ENCODE measurements at regions not wholly inside any gene's neighbourhood (a gene's known extent, or its start where the extent isn't known, plus 50 kb on each side); places are given as distances from the start of the nearest gene placed in this dataset.
A peak's percentile ranks its signal among the peaks of the same experiment; 100 is the strongest.
"Not testable (repeated sequence)": the region's sequence is repeated elsewhere in the genome, so short reads cannot be mapped to it uniquely, and the experiment has no call there.

- no peak for DNase-seq (ENCODE audit: low read depth in 4 of 4, low spot score in 3 of 4)
These were observed 685.7 kb downstream of the MECOM start for GRCh38 chr3:168977716-168978374.

GRCh38 chr3:168976969-168977368, 686.5 kb downstream of the MECOM start:
- DNase-seq (ENCODE audit: low read depth in 4 of 4, low spot score in 3 of 4): no peak

DNA sequence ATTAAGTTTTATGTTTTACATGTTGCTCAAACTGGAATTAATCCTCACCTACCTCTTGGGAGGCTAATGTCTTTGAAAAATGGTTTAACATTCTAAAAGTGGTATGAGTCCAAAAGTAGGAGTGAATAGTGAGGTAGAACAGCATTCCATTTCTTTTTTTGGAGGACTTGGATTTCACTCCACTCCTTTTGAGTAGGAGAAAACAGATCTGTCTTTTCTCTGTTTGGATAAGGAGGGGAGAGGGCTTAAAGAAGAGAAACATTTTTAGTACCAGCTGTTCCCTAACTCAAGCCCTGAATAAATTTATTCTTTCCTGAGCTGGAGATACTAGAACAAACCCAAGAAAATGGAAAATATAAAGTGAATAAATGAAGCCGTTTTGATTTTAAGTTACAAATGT, 687.9 kb downstream of the MECOM start:
- no peak for DNase-seq (ENCODE audit: low read depth in 4 of 4, low spot score in 3 of 4)

DNA sequence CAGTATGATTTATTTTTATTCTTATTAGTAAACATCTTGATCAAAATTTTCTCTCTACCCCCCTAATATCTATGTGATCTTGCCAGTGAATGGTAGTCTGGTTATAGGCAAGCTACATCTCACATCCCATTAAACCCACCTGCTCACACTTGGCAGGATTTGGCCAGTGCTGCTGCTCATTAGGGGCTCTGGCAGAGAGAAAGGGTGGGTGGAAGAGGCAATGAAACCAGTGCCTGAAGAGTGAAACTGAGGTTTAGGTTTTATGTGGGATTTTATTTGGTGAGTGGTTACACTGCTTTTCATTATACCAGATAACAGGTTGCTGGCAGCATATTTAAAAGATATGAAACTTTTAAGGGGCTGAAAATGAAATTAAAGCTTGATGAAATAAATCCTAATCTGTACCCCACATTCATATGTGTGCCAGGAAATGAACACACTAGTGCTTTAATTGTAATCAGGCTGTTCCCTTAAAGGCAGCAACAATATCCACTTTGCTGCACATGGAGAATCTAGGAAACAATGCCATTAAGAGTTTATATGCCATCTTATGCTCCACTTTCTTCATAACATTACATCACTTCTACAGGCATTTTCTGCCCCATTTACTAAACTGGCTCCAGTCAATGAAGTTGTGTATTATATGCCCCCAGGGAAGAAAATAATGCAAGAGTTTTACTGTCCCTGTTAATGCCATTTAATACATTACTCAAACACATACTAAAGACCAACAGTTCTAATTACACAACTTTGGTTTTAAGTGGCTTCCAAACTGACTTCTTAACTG, 688.7 kb downstream of the MECOM start:
- no peak for DNase-seq (ENCODE audit: low read depth in 4 of 4, low spot score in 3 of 4)

DNA sequence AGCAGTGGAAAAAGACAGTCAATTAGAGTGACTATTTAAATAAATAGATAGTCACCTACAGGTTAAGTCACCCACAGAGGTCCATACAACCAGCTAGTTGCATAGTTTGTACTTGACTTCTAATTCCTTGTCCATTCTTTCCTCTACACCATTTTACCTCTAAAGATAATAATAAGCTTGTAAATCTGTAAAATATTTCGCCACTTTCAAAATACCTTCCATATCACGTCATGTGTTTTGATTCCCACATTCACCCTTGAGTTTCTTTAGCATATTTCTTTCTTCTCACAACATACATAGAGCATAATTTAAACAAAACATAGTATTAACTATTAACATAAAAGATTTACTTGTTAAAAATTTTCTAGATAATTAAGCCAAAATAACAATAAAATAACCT, 689.6 kb downstream of the MECOM start:
- DNase-seq (ENCODE audit: low read depth in 4 of 4, low spot score in 3 of 4): no peak

GRCh38 chr3:168973206-168973605, 690.3 kb downstream of the MECOM start:
- DNase-seq (ENCODE audit: low read depth in 4 of 4, low spot score in 3 of 4): no peak

DNA sequence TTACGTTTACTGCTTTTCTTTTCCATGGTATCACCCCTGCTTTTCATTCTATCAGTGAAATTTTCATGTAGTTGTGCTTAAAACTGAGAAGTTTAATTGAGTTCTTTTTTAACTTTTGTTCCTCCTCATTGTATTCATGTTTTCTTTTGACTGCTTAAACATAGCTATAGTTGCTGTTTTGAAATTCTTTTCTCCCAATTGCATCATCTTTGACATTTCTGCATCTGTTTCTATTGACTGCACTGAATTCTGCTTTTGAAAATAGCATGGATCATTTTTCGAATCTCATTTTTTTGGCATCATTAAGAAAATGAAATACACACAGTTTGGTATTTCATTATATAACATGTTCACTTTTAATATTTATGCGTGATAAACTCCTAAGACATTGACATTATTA, 694.9 kb downstream of the MECOM start:
- DNase-seq (ENCODE audit: low read depth in 4 of 4, low spot score in 3 of 4): no peak

GRCh38 chr3:168964736-168965135, 698.8 kb downstream of the MECOM start:
- no peak for DNase-seq (ENCODE audit: low read depth in 4 of 4, low spot score in 3 of 4)

DNA sequence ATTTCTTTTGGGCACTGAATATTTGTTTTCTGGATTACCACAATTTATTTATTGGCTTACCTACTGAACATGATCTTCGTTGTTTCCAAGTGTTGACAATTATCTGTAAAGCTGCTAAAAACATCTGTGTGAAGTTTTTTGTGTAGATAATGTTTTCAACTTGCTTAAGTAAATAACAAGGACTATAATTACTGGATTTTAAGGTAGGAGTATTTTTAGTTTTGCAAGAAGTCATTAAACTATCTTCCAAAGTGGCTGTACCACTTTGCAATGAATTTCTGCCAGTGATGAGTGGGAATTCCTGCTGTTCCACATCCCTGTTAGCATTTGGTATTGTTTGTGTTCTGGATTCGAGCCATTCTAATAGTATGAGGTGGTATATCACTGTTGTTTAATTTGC, 702.2 kb downstream of the MECOM start:
- DNase-seq (ENCODE audit: low read depth in 4 of 4, low spot score in 3 of 4): no peak

GRCh38 chr3:168959731-168960130, 703.8 kb downstream of the MECOM start:
- DNase-seq (ENCODE audit: low read depth in 4 of 4, low spot score in 3 of 4): no peak

GRCh38 chr3:168958466-168958865, 705.0 kb downstream of the MECOM start:
- DNase-seq (ENCODE audit: low read depth in 4 of 4, low spot score in 3 of 4): no peak

- DNase-seq (ENCODE audit: low read depth in 4 of 4, low spot score in 3 of 4): no peak
These were observed 707.4 kb downstream of the MECOM start for GRCh38 chr3:168956076-168956475.

- peak in 2 of 4 donors; percentile 18 to 23 for DNase-seq (ENCODE audit: low read depth in 4 of 4, low spot score in 3 of 4)
These were observed 711.0 kb downstream of the MECOM start for GRCh38 chr3:168952551-168952950.

DNA sequence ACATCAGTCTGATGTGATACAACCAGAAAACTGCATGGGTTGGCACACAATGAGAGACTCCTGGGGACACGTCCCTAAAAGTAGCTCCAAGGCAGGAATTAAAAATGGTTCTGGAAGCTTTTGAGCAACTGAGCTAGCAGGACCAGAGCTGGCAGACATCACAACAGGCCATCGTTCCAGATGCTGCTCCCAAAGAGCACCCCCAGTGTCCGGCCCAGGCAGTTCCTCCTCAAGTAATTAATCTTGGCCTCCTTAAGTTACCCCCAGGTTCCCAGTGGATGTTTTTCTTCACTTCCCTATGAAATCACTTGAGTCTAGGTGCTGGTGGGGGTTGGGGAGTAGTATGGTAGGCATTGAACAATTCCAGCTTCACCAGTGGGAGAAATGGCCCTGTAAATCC, 711.6 kb downstream of the MECOM start:
- no peak for DNase-seq (ENCODE audit: low read depth in 4 of 4, low spot score in 3 of 4)

GRCh38 chr3:168951368-168951767, 712.1 kb downstream of the MECOM start:
- DNase-seq (ENCODE audit: low read depth in 4 of 4, low spot score in 3 of 4): no peak

- DNase-seq (ENCODE audit: low read depth in 4 of 4, low spot score in 3 of 4): no peak
These were observed 712.9 kb downstream of the MECOM start for GRCh38 chr3:168950622-168951021.

- DNase-seq (ENCODE audit: low read depth in 4 of 4, low spot score in 3 of 4): no peak
These were observed 723.8 kb downstream of the MECOM start for GRCh38 chr3:168939651-168940238.

DNA sequence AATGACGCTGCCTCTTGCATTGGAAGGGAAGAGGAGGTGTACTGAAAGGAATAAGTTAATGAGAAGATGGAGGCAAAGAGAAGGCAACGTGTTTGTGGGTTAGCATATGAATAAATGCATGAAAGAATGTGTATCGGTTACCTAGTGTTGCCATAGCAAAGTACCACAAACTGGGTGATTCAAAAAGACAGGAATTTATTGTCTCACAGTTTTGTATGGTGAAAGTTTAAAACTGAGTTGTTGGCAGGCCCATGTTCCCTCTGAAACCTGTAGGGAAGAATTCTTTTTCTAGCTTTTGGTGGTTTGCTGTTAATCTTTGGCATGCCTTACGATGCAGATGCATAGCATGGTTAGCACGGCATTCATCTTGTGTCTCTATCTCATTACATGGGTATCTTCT, 729.9 kb downstream of the MECOM start:
- no peak for DNase-seq (ENCODE audit: low read depth in 4 of 4, low spot score in 3 of 4)

- not testable (repeated sequence) for DNase-seq (ENCODE audit: low read depth in 4 of 4, low spot score in 3 of 4)
These were observed 733.5 kb downstream of the MECOM start for GRCh38 chr3:168929997-168930396.

DNA sequence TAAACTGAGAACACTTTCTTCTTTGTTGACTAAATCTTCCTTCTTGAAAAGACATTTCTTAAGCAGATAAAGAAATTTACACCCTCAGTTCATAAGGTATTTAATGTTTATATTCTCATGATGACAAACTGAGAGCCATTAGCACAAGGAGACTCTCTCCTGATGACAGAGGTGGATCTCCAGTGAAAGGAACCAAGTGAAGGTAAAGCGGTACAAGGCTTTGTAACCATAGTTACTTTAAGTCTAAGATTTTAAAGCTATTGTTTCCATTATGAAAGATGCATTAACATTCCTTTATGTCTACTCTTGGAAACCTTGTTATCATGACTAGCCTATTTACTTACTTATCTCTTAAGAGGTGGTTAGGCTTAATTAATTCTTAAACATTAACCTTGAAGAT, 737.1 kb downstream of the MECOM start:
- DNase-seq (ENCODE audit: low read depth in 4 of 4, low spot score in 3 of 4): no peak

- no peak for DNase-seq (ENCODE audit: low read depth in 4 of 4, low spot score in 3 of 4)
These were observed 737.9 kb downstream of the MECOM start for GRCh38 chr3:168925568-168925967.

- no peak for DNase-seq (ENCODE audit: low read depth in 4 of 4, low spot score in 3 of 4)
These were observed 748.9 kb downstream of the MECOM start for GRCh38 chr3:168914662-168915061.

All from right renal pelvis (tissue), 4 donors.